IMR-90 (cell line): ENCODE measurements at regions not wholly inside any gene's neighbourhood (a gene's known extent, or its start where the extent isn't known, plus 50 kb on each side); places are given as distances from the start of the nearest gene placed in this dataset.

Source experiments
- ATAC-seq: fragments of 200-7000 bp; cut with Tn5 transposase; 2 replicates; pipeline ENCODE4 v1.9.1; 2020; ENCODE audit warnings: low read depth, mild to moderate bottlenecking, moderate library complexity
- BruUV-seq: library from RNA; stranded (reverse); fragments of 400-500 nt; replicated peaks from 2 replicates; lab custom pipeline; 2021; lab: Mats Ljungman, UMichigan
- CTCF ChIA-PET: fragments of 300-600 bp; formaldehyde crosslinking; extraction: SDS; loops from one replicate; lab custom pipeline; 2021; ENCODE audit warnings: antibody characterized with exemption; lab: Yijun Ruan, JAX
- POLR2A ChIA-PET: fragments of 300-600 bp; sonication (Branson Sonifier 250); formaldehyde crosslinking; loops from one replicate; lab custom pipeline; 2022; ENCODE audit warnings: antibody characterized with exemption; ENCODE audit not compliant: unreplicated experiment; lab: Charles Lee
- DNase-seq: peaks from one replicate; pipeline ENCODE4 v3.0.0; 2013
- H2AFZ ChIP-seq: replicated peaks from 2 replicates; pipeline ENCODE3; 2013; ENCODE audit warnings: low read length, mild to moderate bottlenecking; ENCODE audit not compliant: poor library complexity
- H2AK5ac ChIP-seq: 2 replicates; pipeline ENCODE4 v1.6.1; 2013; ENCODE audit warnings: low read depth, low read length, inconsistent platforms
- H2AK9ac ChIP-seq: replicated peaks from 2 replicates; pipeline ENCODE3; 2013; ENCODE audit warnings: mild to moderate bottlenecking, low read depth, low read length, moderate library complexity; ENCODE audit not compliant: poor library complexity
- H2BK120ac ChIP-seq: 2 replicates; pipeline ENCODE4 v1.6.1; 2013; ENCODE audit warnings: low read depth, low read length, inconsistent platforms
- H2BK15ac ChIP-seq: 3 replicates; pipeline ENCODE4 v1.6.1; 2013; ENCODE audit warnings: low read depth, low read length, inconsistent platforms
- H2BK20ac ChIP-seq: 2 replicates; pipeline ENCODE4 v1.6.1; 2013; ENCODE audit warnings: low read depth, mild to moderate bottlenecking, inconsistent platforms, low read length, moderate library complexity
- H2BK5ac ChIP-seq: 2 replicates; pipeline ENCODE4 v1.6.1; 2013; ENCODE audit warnings: mild to moderate bottlenecking, low read depth, low read length, inconsistent platforms; ENCODE audit not compliant: poor library complexity, severe bottlenecking
- H3K14ac ChIP-seq: replicated peaks from 2 replicates; pipeline ENCODE4 v1.6.1; 2013; ENCODE audit warnings: low read depth, low read length, inconsistent platforms
- H3K18ac ChIP-seq: 2 replicates; pipeline ENCODE4 v1.6.1; 2013; ENCODE audit warnings: low read depth, low read length, control low read depth
- H3K23ac ChIP-seq: 2 replicates; pipeline ENCODE4 v1.6.1; 2013; ENCODE audit warnings: low read depth, low read length, inconsistent platforms
- H3K27ac ChIP-seq: 2 replicates; pipeline ENCODE4 v1.5.1; 2013; ENCODE audit warnings: mild to moderate bottlenecking, control low read depth, low read length; ENCODE audit not compliant: insufficient read depth
- H3K27me3 ChIP-seq: 2 replicates; pipeline ENCODE4 v1.6.1; 2013; ENCODE audit warnings: low read length; ENCODE audit not compliant: control insufficient read depth, insufficient read depth
- H3K36me3 ChIP-seq: 2 replicates; pipeline ENCODE4 v1.6.1; 2013; ENCODE audit warnings: low read length, mixed read lengths; ENCODE audit not compliant: control insufficient read depth, insufficient read depth
- H3K4ac ChIP-seq: 2 replicates; pipeline ENCODE4 v1.6.1; 2013; ENCODE audit warnings: low read depth, low read length, inconsistent platforms
- H3K4me1 ChIP-seq: 2 replicates; pipeline ENCODE4 v1.6.1; 2013; ENCODE audit warnings: low read length, mixed read lengths; ENCODE audit not compliant: control insufficient read depth, insufficient read depth
- H3K4me2 ChIP-seq: 2 replicates; pipeline ENCODE4 v1.6.1; 2013; ENCODE audit warnings: low read depth, mild to moderate bottlenecking, control low read depth, low read length, moderate library complexity
- H3K4me3 ChIP-seq: 2 replicates; pipeline ENCODE4 v1.5.1; 2013; ENCODE audit warnings: low read depth, mild to moderate bottlenecking, control low read depth, low read length, moderate library complexity; ENCODE audit not compliant: insufficient read depth
- H3K56ac ChIP-seq: 2 replicates; pipeline ENCODE4 v1.6.1; 2013; ENCODE audit warnings: low read length, inconsistent platforms; ENCODE audit not compliant: insufficient read depth; ENCODE audit errors: extremely low read depth
- H3K79me1 ChIP-seq, 2 experiments: 2 replicates each; pipeline ENCODE4 v1.6.1; 2013; ENCODE audit warnings: low read length in 2 of 2, inconsistent platforms in 1 of 2, low read depth in 1 of 2
- H3K9ac ChIP-seq: 2 replicates; pipeline ENCODE4 v1.6.1; 2013; ENCODE audit warnings: low read depth, low read length, control low read depth
- H3K9me1 ChIP-seq: 2 replicates; pipeline ENCODE4 v1.6.1; 2013; ENCODE audit warnings: low read length, inconsistent platforms; ENCODE audit not compliant: insufficient read depth
- H3K9me3 ChIP-seq: 2 replicates; pipeline ENCODE4 v1.6.1; 2013; ENCODE audit warnings: low read length; ENCODE audit not compliant: control insufficient read depth, insufficient read depth
- H4K20me1 ChIP-seq: 2 replicates; pipeline ENCODE4 v1.6.1; 2013; ENCODE audit warnings: low read length, inconsistent platforms; ENCODE audit not compliant: insufficient read depth
- H4K5ac ChIP-seq: 2 replicates; pipeline ENCODE4 v1.6.1; 2013; ENCODE audit warnings: mild to moderate bottlenecking, low read depth, low read length, control low read depth
- H4K8ac ChIP-seq, 2 experiments: 2 replicates each; pipeline ENCODE4 v1.6.1; 2013; ENCODE audit warnings: low read depth in 2 of 2, low read length in 2 of 2, control low read depth in 1 of 2, inconsistent platforms in 1 of 2
- H4K91ac ChIP-seq: 2 replicates; pipeline ENCODE4 v1.6.1; 2013; ENCODE audit warnings: low read depth, low read length, inconsistent platforms; ENCODE audit not compliant: insufficient read depth
- BHLHE40 ChIP-seq: fragments of 150-350 bp; IDR thresholded peaks from 2 replicates; pipeline ENCODE4 v1.6.1; 2016; ENCODE audit warnings: mild to moderate bottlenecking, low read depth, low read length
- CEBPB ChIP-seq: IDR thresholded peaks from 2 replicates; pipeline ENCODE4 v1.6.1; 2012; ENCODE audit warnings: low read depth, low read length, improper control_type of control experiment
- CHD1 ChIP-seq: IDR thresholded peaks from 2 replicates; pipeline ENCODE4 v1.6.1; 2012; ENCODE audit warnings: low read depth, low read length, improper control_type of control experiment
- CTCF ChIP-seq: conservative IDR thresholded peaks from 2 replicates; pipeline ENCODE4 v1.5.1; 2012; ENCODE audit warnings: mild to moderate bottlenecking, low read depth, low read length, improper control_type of control experiment
- ELK1 ChIP-seq: fragments of 150-350 bp; IDR thresholded peaks from 2 replicates; pipeline ENCODE4 v1.6.1; 2016; ENCODE audit warnings: low read depth, mild to moderate bottlenecking, low read length, moderate library complexity, borderline replicate concordance
- MAFK ChIP-seq: IDR thresholded peaks from 2 replicates; pipeline ENCODE4 v1.6.1; 2012; ENCODE audit warnings: low read depth, low read length, improper control_type of control experiment
- MAZ ChIP-seq: IDR thresholded peaks from 2 replicates; pipeline ENCODE4 v1.6.1; 2012; ENCODE audit warnings: low read depth, mild to moderate bottlenecking, low read length, improper control_type of control experiment, moderate library complexity, borderline replicate concordance
- MXI1 ChIP-seq: IDR thresholded peaks from 2 replicates; pipeline ENCODE4 v1.6.1; 2012; ENCODE audit warnings: low read depth, mild to moderate bottlenecking, low read length, moderate library complexity, borderline replicate concordance
- NFE2L2 ChIP-seq: fragments of 150-350 bp; IDR thresholded peaks from 2 replicates; pipeline ENCODE4 v1.6.1; 2016; ENCODE audit warnings: low read depth, mild to moderate bottlenecking, low read length
- POLR2A ChIP-seq: IDR thresholded peaks from 2 replicates; pipeline ENCODE4 v1.6.1; 2012; ENCODE audit warnings: mild to moderate bottlenecking, low read depth, low read length
- RAD21 ChIP-seq: IDR thresholded peaks from 2 replicates; pipeline ENCODE4 v1.6.1; 2012; ENCODE audit warnings: low read length, improper control_type of control experiment
- RCOR1 ChIP-seq: IDR thresholded peaks from 2 replicates; pipeline ENCODE4 v1.6.1; 2012; ENCODE audit warnings: mild to moderate bottlenecking, low read length, improper control_type of control experiment; ENCODE audit not compliant: insufficient replicate concordance
- RFX5 ChIP-seq: IDR thresholded peaks from 2 replicates; pipeline ENCODE4 v1.8.0; 2012; ENCODE audit warnings: low read depth, mild to moderate bottlenecking, low read length, moderate library complexity
- SMC3 ChIP-seq: fragments of 150-350 bp; IDR thresholded peaks from 2 replicates; pipeline ENCODE4 v1.6.1; 2016; ENCODE audit warnings: low read depth, mild to moderate bottlenecking, antibody characterized with exemption, low read length, moderate library complexity
- WGBS, 2 experiments: methylation state at CpG; one replicate each; pipeline versions ENCODE4 v1.1.5 to v1.1.7; 2013; ENCODE audit warnings: missing lambda C conversion rate in 2 of 2; ENCODE audit not compliant: insufficient read length in 1 of 2; ENCODE audit errors: extremely low coverage in 2 of 2; 5-methylcytosine and 5-hydroxymethylcytosine counted together
- dilution Hi-C: fragments of 300-500 bp; cut with HindIII; formaldehyde crosslinking; loops from one replicate; pipeline ENCODE4 v1.14.3; 2018; ENCODE audit warnings: low sequenced_read_pairs; ENCODE audit not compliant: unreplicated experiment
- in situ Hi-C: fragments of 300-500 bp; cut with MboI; formaldehyde crosslinking; loops from 3 replicates; pipeline ENCODE4 v1.14.3; 2019; ENCODE audit warnings: low sequenced_read_pairs, inconsistent platforms, mixed read lengths
- intact Hi-C: fragments of 100-400 bp; cut with micrococcal nuclease; formaldehyde crosslinking; loops from 2 replicates; pipeline ENCODE4 v1.10.0; 2022

GRCh38 chr10:43960135-43960415 lies 311.4 kb upstream of the ZNF32 start:
- Histone ChIP-seq H3K4ac (no peak overlapping the region), H3K14ac (no peak overlapping the region), H3K4me3 (no peak overlapping the region), H2BK20ac (no peak overlapping the region), H3K27me3 (peaks cover 26% of the 10 kb centered on the region), H2BK120ac (no peak overlapping the region), H3K36me3 (no peaks in the 10 kb centered on the region), H3K9ac (no peak overlapping the region), H2BK5ac (no peak overlapping the region), H4K20me1 (no peaks in the 10 kb centered on the region), H3K9me3 (no peaks in the 10 kb centered on the region), H3K79me1 (no peaks in the 10 kb centered on the region), H3K18ac (no peak overlapping the region), H3K27ac (no peak overlapping the region), H2AK5ac (no peak overlapping the region), H4K8ac (no peak overlapping the region), H3K23ac (no peak overlapping the region), H3K4me2 (no peak overlapping the region), H2BK15ac (no peak overlapping the region), H4K91ac (no peak overlapping the region), H2AK9ac (no peak overlapping the region), H3K4me1 (peaks cover 7% of the 10 kb centered on the region; the same call in 1 of the 2 replicates), H3K56ac (no peak overlapping the region), H2AFZ (no peak overlapping the region), H4K5ac (no peak overlapping the region), H3K9me1 (peaks cover 8% of the 10 kb centered on the region; the same call in 1 of the 2 replicates)
- no CpG with 5 or more reads among the region's 2 CpGs for WGBS, 2 experiments
- CTCF ChIA-PET: interaction anchor here (1.1 kb wide), 1 partner anchor 10 kb away, joined by 3 read pairs; no protein-coding TSS in a partner anchor
- ATAC-seq (no peak), DNase-seq (no peak)
- no TSS peak for BruUV-seq
- dilution Hi-C loops: no loop called here
- TF ChIP-seq NFE2L2: no peak
- TF ChIP-seq BHLHE40: no peak
- no peak for TF ChIP-seq RCOR1
- no peak for TF ChIP-seq MAZ
- TF ChIP-seq RFX5: no peak
- TF ChIP-seq CEBPB: no peak
- no peak for TF ChIP-seq RAD21
- no peak for TF ChIP-seq SMC3
- TF ChIP-seq MXI1: no peak
- no peak for TF ChIP-seq ELK1
- no peak for TF ChIP-seq CHD1
- no peak for TF ChIP-seq CTCF
- no peak for TF ChIP-seq POLR2A
- TF ChIP-seq MAFK: no peak
- in situ Hi-C loops: no loop called here
- POLR2A ChIA-PET: no interaction called here
- intact Hi-C loops: no loop called here
